ENCODE measurements at regions not wholly inside any gene's neighbourhood (a gene's known extent, or its start where the extent isn't known, plus 50 kb on each side); places are given as distances from the start of the nearest gene placed in this dataset.

- TF ChIP-seq, protein P1, sequence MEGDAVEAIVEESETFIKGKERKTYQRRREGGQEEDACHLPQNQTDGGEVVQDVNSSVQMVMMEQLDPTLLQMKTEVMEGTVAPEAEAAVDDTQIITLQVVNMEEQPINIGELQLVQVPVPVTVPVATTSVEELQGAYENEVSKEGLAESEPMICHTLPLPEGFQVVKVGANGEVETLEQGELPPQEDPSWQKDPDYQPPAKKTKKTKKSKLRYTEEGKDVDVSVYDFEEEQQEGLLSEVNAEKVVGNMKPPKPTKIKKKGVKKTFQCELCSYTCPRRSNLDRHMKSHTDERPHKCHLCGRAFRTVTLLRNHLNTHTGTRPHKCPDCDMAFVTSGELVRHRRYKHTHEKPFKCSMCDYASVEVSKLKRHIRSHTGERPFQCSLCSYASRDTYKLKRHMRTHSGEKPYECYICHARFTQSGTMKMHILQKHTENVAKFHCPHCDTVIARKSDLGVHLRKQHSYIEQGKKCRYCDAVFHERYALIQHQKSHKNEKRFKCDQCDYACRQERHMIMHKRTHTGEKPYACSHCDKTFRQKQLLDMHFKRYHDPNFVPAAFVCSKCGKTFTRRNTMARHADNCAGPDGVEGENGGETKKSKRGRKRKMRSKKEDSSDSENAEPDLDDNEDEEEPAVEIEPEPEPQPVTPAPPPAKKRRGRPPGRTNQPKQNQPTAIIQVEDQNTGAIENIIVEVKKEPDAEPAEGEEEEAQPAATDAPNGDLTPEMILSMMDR (IDR thresholded peaks at IDR 0.05) = no peak
- no peak for TF ChIP-seq POLR2A (IDR thresholded peaks at IDR 0.05)
Observed at GRCh38 chr10:44801383-44802327, 109.5 kb upstream of the TMEM72 start.

Data from prostate gland (tissue), 2 donors.